HCT116 (cell line): ENCODE measurements at regions not wholly inside any gene's neighbourhood (a gene's known extent, or its start where the extent isn't known, plus 50 kb on each side); places are given as distances from the start of the nearest gene placed in this dataset.

ENCODE experiments used
- CTCF ChIP-seq, 3 experiments: fragments of 200-600 bp in 1 of 3; sonication (generic) in 1 of 3; IDR thresholded peaks in 2 of 3; conservative IDR thresholded peaks in 1 of 3; 2 replicates each; pipeline ENCODE4 v1.5.1; 2012 to 2017; ENCODE audit warnings: low read depth in 2 of 3, low read length in 2 of 3, antibody characterized with exemption in 1 of 3, borderline replicate concordance in 1 of 3, control low read depth in 1 of 3, mild to moderate bottlenecking in 1 of 3, mixed read lengths in 1 of 3, mixed run types in 1 of 3, moderate library complexity in 1 of 3; ENCODE audit not compliant: insufficient read depth in 1 of 3
- EZH2 ChIP-seq: fragments of 200-600 bp; sonication (generic); IDR thresholded peaks from 2 replicates; pipeline ENCODE4 v1.6.1; 2017; ENCODE audit warnings: antibody characterized with exemption, mixed run types
- SRF ChIP-seq: IDR thresholded peaks from 2 replicates; pipeline ENCODE4 v1.6.1; 2012; ENCODE audit warnings: low read depth

- no peak for TF ChIP-seq EZH2
- no peak for TF ChIP-seq CTCF (IDR thresholded peaks at IDR 0.05 in 2 of 3, conservative IDR thresholded peaks at IDR 0.05 in 1 of 3; ENCODE audit: borderline replicate concordance in 1 of 3, insufficient read depth in 1 of 3, low read depth in 2 of 3, low read length in 2 of 3)
- TF ChIP-seq SRF: no peak
Observed at GRCh38 chr21:15135867-15136629, 71.2 kb upstream of the NRIP1 start.
